HG02943 (cell line): ENCODE measurements at regions not wholly inside any gene's neighbourhood (a gene's known extent, or its start where the extent isn't known, plus 50 kb on each side); places are given as distances from the start of the nearest gene placed in this dataset.

Experiments
- ATAC-seq: cut with Tn5 transposase; IDR thresholded peaks from one replicate; pipeline ENCODE4 v1.9.1; 2021; ENCODE audit warnings: mild to moderate bottlenecking, low read depth, moderate library complexity; ENCODE audit not compliant: unreplicated experiment

DNA sequence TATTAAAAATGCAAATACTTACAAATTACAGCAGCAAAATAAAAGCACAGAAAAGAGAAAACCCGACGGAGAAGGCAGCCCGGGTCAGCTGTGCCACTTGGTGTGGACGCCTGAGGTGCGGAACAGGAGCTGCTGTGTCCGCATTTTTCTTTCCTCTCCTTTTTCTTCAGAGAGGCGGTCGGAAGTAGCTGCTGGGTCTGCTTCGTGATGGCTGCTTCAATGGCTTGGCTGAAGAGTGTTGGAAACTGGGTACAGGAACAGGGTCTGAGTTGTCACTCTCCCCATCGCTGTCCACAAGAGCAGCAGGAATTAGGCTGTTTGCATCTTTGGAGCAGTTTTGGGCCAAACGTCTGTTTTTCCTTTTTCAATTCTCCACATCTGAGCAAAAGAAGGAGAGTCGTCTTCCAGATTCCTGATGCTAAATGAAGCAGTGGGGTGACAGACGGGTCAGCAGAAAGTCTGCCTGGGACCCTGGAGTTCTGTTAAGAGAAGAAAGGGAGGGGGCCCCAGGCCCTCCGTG, 53.5 kb upstream of the ARL8B start:
- ATAC-seq: no peak

GRCh38 chr3:5069627-5070026, 52.5 kb upstream of the ARL8B start:
- ATAC-seq: no peak

GRCh38 chr3:5071061-5071460, 51.0 kb upstream of the ARL8B start:
- no peak for ATAC-seq

DNA sequence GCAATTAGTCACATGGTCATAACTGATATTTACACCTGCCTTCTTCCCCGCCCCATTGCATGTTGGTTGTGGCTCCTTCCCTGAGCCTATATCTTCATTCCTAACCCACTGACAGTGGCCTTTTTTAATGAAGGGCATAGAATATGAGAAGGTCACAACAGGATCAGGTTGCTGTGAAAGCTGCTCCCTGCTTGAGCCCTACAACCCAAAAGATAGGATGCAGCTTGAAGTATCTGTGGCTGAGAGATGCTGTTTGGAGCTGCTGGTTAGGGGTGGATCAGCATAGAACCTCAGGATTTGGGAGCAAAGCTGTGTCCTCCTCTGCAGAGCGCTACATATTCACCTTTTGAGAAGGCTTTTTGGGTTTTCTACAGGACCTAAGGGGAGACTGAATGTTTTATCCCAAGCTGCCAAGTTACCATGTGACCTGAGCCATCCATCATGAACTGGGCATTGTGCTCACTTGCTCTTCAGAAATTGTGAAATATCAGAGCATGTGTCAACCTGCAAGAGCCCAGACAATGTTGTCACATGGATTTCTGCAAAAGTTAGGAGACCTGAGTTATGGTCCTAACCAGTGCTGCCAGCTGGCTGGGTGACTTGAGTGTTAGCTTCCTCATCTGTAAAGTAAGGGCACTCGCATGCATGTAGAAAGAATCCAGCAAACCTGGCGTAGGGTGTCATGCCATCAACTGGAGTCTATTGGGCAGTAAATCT, 49.8 kb upstream of the ARL8B start:
- ATAC-seq: no peak
